Progenitor cell of endocrine pancreas (in vitro differentiated cells): ENCODE measurements at regions not wholly inside any gene's neighbourhood (a gene's known extent, or its start where the extent isn't known, plus 50 kb on each side); places are given as distances from the start of the nearest gene placed in this dataset.

Experiments
- DNase-seq: peaks from one replicate; pipeline ENCODE4 v3.0.0; 2021; ENCODE audit warnings: low spot score; ENCODE audit not compliant: unreplicated experiment
- H3K27ac Mint-ChIP-seq: 2 replicates; pipeline ENCODE4 v1.8.0; 2021; ENCODE audit warnings: mild to moderate bottlenecking, moderate library complexity, mixed read lengths
- H3K27me3 Mint-ChIP-seq: 2 replicates; pipeline ENCODE4 v1.8.0; 2021; ENCODE audit warnings: mixed read lengths
- H3K36me3 Mint-ChIP-seq: 2 replicates; pipeline ENCODE4 v1.8.0; 2022; ENCODE audit warnings: mixed read lengths; ENCODE audit not compliant: insufficient read depth
- H3K4me1 Mint-ChIP-seq: 2 replicates; pipeline ENCODE4 v1.8.0; 2021; ENCODE audit warnings: low read depth, mixed read lengths
- H3K4me3 Mint-ChIP-seq: 2 replicates; pipeline ENCODE4 v1.8.0; 2021; ENCODE audit warnings: low read depth, mild to moderate bottlenecking, moderate library complexity, mixed read lengths
- H3K9me3 Mint-ChIP-seq: 2 replicates; pipeline ENCODE4 v1.8.0; 2021; ENCODE audit warnings: low read depth, mixed read lengths
- TF ChIP-seq, protein P1 (sequence below): fragments of 200-600 bp; sonication (generic); IDR thresholded peaks from one replicate; pipeline ENCODE4 v1.5.0; 2021; ENCODE audit warnings: antibody characterized with exemption, mild to moderate bottlenecking; ENCODE audit not compliant: unreplicated experiment

DNA sequence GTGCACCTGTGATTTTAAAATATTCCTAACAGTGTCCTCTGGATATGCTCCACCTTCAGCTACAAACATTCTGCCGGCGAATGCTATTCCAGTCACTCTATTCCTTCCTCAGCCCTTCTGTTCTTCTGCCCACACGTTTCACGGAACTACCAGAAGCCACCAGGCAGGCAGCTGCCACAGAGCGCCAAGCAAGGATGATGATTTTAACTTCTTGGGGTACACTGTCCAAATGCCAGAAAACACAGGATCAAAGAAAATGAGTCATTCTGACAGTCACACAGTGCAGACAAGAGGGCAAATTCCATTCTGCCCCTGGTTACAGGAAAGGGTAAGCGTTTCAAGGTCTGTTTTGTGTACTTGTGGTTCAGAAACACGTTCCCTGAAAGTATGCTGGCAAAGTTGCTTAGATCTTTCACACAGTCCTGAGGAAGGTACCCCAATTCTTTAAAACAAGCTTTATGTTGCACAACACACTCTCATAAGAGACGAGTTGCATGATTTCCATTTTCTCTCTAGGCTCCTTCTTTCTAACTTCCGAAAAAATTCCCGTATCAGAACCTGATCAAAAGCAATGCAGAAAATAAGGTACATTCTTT is 508.3 kb upstream of the PKN2 start:
- H3K4me3 Mint-ChIP-seq = no peak overlapping the region
- no peak for DNase-seq
- no peaks in the 10 kb centered on the region for H3K27me3 Mint-ChIP-seq
- no peaks in the 10 kb centered on the region for H3K36me3 Mint-ChIP-seq
- TF ChIP-seq, protein P1, sequence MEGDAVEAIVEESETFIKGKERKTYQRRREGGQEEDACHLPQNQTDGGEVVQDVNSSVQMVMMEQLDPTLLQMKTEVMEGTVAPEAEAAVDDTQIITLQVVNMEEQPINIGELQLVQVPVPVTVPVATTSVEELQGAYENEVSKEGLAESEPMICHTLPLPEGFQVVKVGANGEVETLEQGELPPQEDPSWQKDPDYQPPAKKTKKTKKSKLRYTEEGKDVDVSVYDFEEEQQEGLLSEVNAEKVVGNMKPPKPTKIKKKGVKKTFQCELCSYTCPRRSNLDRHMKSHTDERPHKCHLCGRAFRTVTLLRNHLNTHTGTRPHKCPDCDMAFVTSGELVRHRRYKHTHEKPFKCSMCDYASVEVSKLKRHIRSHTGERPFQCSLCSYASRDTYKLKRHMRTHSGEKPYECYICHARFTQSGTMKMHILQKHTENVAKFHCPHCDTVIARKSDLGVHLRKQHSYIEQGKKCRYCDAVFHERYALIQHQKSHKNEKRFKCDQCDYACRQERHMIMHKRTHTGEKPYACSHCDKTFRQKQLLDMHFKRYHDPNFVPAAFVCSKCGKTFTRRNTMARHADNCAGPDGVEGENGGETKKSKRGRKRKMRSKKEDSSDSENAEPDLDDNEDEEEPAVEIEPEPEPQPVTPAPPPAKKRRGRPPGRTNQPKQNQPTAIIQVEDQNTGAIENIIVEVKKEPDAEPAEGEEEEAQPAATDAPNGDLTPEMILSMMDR = no peak
- peaks cover 35% of the 10 kb centered on the region for H3K4me1 Mint-ChIP-seq
- peak overlapping the region; percentile 70 for H3K27ac Mint-ChIP-seq
- H3K9me3 Mint-ChIP-seq = no peaks in the 10 kb centered on the region

- Mint-ChIP-seq H3K27ac (no peak overlapping the region), H3K27me3 (peaks cover 3% of the 10 kb centered on the region), H3K9me3 (no peaks in the 10 kb centered on the region), H3K4me3 (no peak overlapping the region), H3K4me1 (peaks cover 23% of the 10 kb centered on the region), H3K36me3 (no peaks in the 10 kb centered on the region)
- TF ChIP-seq, protein P1 = no peak
- DNase-seq = no peak
Observed at GRCh38 chr1:88179943-88180342, 504.1 kb upstream of the PKN2 start.

DNA sequence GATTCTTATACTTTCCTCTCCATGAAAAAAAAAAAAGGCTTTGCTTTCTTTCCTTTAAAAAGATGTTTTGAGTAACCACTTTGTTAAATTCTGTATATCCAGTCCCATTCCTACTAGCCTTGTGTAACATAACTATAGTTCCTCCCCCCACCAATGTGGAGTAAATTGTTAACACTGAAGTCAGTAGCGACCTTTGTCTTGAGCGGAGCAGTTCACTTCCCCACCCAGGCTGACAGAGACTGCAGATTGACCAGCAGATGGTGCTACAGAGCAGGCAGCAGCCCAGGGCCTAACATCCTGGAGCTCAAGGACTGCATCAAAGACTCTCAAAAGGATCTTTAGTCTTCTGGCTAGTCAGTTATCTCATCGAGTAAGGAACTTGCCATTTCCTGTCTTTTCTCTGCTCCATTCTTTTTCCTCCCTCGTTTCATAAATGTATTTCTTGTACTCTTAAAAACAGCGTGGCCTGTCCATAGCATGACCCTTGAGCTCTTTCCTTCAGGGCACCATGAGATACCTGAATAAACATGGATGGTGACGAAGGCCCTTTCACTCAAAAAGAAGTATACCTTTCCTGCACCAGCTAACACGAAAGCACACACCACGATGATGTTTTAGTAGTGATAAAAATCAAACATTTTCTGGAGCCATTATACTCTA is 503.5 kb upstream of the PKN2 start:
- TF ChIP-seq, protein P1 = peak; percentile 96
- peak; percentile 47 for DNase-seq
- peaks cover 17% of the 10 kb centered on the region for H3K4me1 Mint-ChIP-seq
- H3K9me3 Mint-ChIP-seq = no peaks in the 10 kb centered on the region
- no peak overlapping the region for H3K4me3 Mint-ChIP-seq
- no peaks in the 10 kb centered on the region for H3K36me3 Mint-ChIP-seq
- no peak overlapping the region for H3K27ac Mint-ChIP-seq
- peaks cover 3% of the 10 kb centered on the region for H3K27me3 Mint-ChIP-seq

DNA sequence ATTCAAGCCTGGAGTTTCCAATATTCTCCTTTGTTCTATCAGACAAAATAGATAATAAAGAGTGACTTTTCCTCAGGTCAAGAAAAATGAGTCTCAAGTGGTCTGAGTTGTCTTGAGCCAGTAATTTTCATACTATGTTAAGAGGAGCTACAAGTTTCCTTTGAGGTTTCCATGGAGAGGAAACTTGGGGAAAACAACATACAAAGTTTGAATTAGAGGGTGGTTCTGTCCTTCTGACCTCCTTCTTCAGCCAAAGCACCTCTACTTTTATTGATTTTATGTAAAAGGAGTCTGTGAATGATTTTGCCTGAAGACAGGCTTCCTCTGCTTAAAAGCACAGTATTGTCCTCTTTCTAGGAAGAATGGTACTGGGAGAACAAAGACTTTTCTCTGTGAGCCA is 497.2 kb upstream of the PKN2 start:
- Mint-ChIP-seq H3K9me3 (no peaks in the 10 kb centered on the region), H3K27me3 (peaks cover 13% of the 10 kb centered on the region), H3K4me1 (no peaks in the 10 kb centered on the region), H3K36me3 (no peaks in the 10 kb centered on the region), H3K27ac (no peak overlapping the region), H3K4me3 (no peak overlapping the region)
- DNase-seq = no peak
- TF ChIP-seq, protein P1 = no peak

DNA sequence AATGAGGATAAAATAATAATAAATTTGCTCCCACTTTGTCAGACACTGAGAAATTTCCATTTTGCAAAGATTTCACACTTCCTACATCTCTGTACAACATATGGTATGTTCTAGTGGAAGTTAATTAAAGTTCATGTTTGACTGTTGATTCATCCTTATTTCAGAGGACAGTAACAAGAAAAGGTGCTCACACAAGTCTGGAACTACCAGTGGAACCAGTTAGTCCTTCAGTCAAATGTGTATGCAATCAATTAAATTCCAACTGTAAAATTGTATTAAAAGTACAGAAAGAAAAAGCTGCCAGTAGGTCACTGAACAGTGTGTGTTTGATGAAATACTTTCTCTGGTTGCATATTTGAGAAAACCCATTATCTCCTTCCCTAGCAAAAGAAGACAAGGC is 496.0 kb upstream of the PKN2 start:
- H3K36me3 Mint-ChIP-seq = no peaks in the 10 kb centered on the region
- H3K27me3 Mint-ChIP-seq = peaks cover 13% of the 10 kb centered on the region
- no peak overlapping the region for H3K4me3 Mint-ChIP-seq
- H3K4me1 Mint-ChIP-seq = peaks cover 2% of the 10 kb centered on the region
- H3K9me3 Mint-ChIP-seq = no peaks in the 10 kb centered on the region
- no peak overlapping the region for H3K27ac Mint-ChIP-seq
- TF ChIP-seq, protein P1 = no peak
- DNase-seq = no peak
